ENCODE measurements at regions not wholly inside any gene's neighbourhood (a gene's known extent, or its start where the extent isn't known, plus 50 kb on each side); places are given as distances from the start of the nearest gene placed in this dataset.

- TF ChIP-seq GATA2 (IDR thresholded peaks at IDR 0.05; ENCODE audit: low read depth, low read length) (no peak), GATA3 (IDR thresholded peaks at IDR 0.05; ENCODE audit: low read depth, low read length) (no peak)
Measured at GRCh38 chr9:129242971-129243561, 65.0 kb upstream of the IER5L start.

Data from SH-SY5Y (cell line).